ENCODE measurements at regions not wholly inside any gene's neighbourhood (a gene's known extent, or its start where the extent isn't known, plus 50 kb on each side); places are given as distances from the start of the nearest gene placed in this dataset.

GRCh38 chr14:53380052-53380866 is 227.1 kb upstream of the DDHD1 start:
- no peak for TF ChIP-seq POLR2A (IDR thresholded peaks at IDR 0.05)
- no peak for TF ChIP-seq EP300 (IDR thresholded peaks at IDR 0.05)
- TF ChIP-seq CTCF (IDR thresholded peaks at IDR 0.05) = no peak
- TF ChIP-seq POLR2AphosphoS5 (IDR thresholded peaks at IDR 0.05) = no peak
